Natural killer cell (primary cell): ENCODE measurements at regions not wholly inside any gene's neighbourhood (a gene's known extent, or its start where the extent isn't known, plus 50 kb on each side); places are given as distances from the start of the nearest gene placed in this dataset.

Experiments used
- ATAC-seq, 3 donors: fragments of 150-1000 bp in 2 of 3; fragments of 200-7000 bp in 1 of 3; cut with Tn5 transposase; 1 replicate in 1 of 3; 2 replicates in 2 of 3; pipeline ENCODE4 v1.10.0; 2021; ENCODE audit warnings: mild to moderate bottlenecking in 2 of 3, moderate library complexity in 2 of 3
- DNase-seq, 2 donors: peaks; one replicate each; pipeline versions ENCODE4 v3.0.0 to v3.0.0-alpha.2; 2013 to 2021; ENCODE audit warnings: mixed read lengths in 1 of 2
- H3K27ac ChIP-seq: one replicate; pipeline ENCODE4 v1.5.1; 2013; ENCODE audit warnings: mild to moderate bottlenecking, low read length
- H3K27me3 ChIP-seq: one replicate; pipeline ENCODE4 v1.6.1; 2013; ENCODE audit warnings: low read length; ENCODE audit not compliant: control insufficient read depth, insufficient read depth
- H3K36me3 ChIP-seq: one replicate; pipeline ENCODE4 v1.6.1; 2013; ENCODE audit warnings: low read length; ENCODE audit not compliant: control insufficient read depth, insufficient read depth
- H3K4me1 ChIP-seq: one replicate; pipeline ENCODE4 v1.6.1; 2013; ENCODE audit warnings: low read length; ENCODE audit not compliant: control insufficient read depth, insufficient read depth
- H3K4me3 ChIP-seq: one replicate; pipeline ENCODE4 v1.5.1; 2013; ENCODE audit warnings: low read length
- H3K9me3 ChIP-seq: one replicate; pipeline ENCODE4 v1.6.1; 2013; ENCODE audit warnings: low read length; ENCODE audit not compliant: control insufficient read depth, insufficient read depth
- H3K27ac Mint-ChIP-seq, 2 donors: one replicate each; pipeline ENCODE4 v1.8.0; 2022; ENCODE audit warnings: mild to moderate bottlenecking in 2 of 2, mixed read lengths in 2 of 2, moderate library complexity in 1 of 2
- H3K27me3 Mint-ChIP-seq, 2 donors: one replicate each; pipeline ENCODE4 v1.8.0; 2022; ENCODE audit warnings: low read depth in 2 of 2, mixed read lengths in 2 of 2
- H3K36me3 Mint-ChIP-seq: one replicate; pipeline ENCODE4 v1.8.0; 2022; ENCODE audit warnings: mixed read lengths
- H3K4me1 Mint-ChIP-seq, 2 donors: one replicate each; pipeline ENCODE4 v1.8.0; 2022; ENCODE audit warnings: mixed read lengths in 2 of 2
- H3K4me3 Mint-ChIP-seq: one replicate; pipeline ENCODE4 v1.8.0; 2022; ENCODE audit warnings: mild to moderate bottlenecking, moderate library complexity, mixed read lengths
- H3K9me3 Mint-ChIP-seq, 2 donors: one replicate each; pipeline ENCODE4 v1.8.0; 2022; ENCODE audit warnings: mixed read lengths in 2 of 2
- CTCF ChIP-seq: fragments of 200-600 bp; IDR thresholded peaks from one replicate; pipeline ENCODE4 v1.8.0; 2022; ENCODE audit warnings: antibody characterized with exemption
- WGBS: methylation state at CpG from one replicate; pipeline ENCODE4 v1.1.7; 2013; ENCODE audit warnings: missing lambda C conversion rate; ENCODE audit not compliant: insufficient coverage; 5-methylcytosine and 5-hydroxymethylcytosine counted together
- intact Hi-C: fragments of 100-400 bp; cut with micrococcal nuclease; formaldehyde crosslinking; loops from one replicate; pipeline ENCODE4 v1.14.2; 2022

GRCh38 chr7:85776691-85777345 lies 590.0 kb upstream of the SEMA3D start:
- Histone ChIP-seq H3K9me3 (no peaks in the 10 kb centered on the region), H3K4me3 (no peak overlapping the region), H3K27ac (no peak overlapping the region), H3K4me1 (no peaks in the 10 kb centered on the region), H3K27me3 (no peaks in the 10 kb centered on the region), H3K36me3 (no peaks in the 10 kb centered on the region)
- Mint-ChIP-seq H3K9me3 (peaks cover 3 to 4% of the 10 kb centered on the region in 2 donors), H3K27ac (no peak overlapping the region), H3K4me1 (no peaks in the 10 kb centered on the region), H3K27me3 (no peaks in the 10 kb centered on the region), H3K4me3 (no peak overlapping the region), H3K36me3 (no peaks in the 10 kb centered on the region)
- WGBS, result 50% methylated on average over 1 of the region's 1 CpG
- intact Hi-C loops, result loop anchor here (10.0 kb wide), 1 partner anchor 68 kb away; no protein-coding TSS in a partner anchor
- no peak for TF ChIP-seq CTCF
- no peak for ATAC-seq
- DNase-seq, result no peak

- DNase-seq, result no peak
- 100% methylated on average over 1 of the region's 3 CpGs for WGBS
These were observed 588.6 kb upstream of the SEMA3D start for GRCh38 chr7:85775431-85775830.

GRCh38 chr7:85774986-85775385 lies 588.1 kb upstream of the SEMA3D start:
- H3K27me3 ChIP-seq, result no peaks in the 10 kb centered on the region
- no peak for ATAC-seq
- Mint-ChIP-seq H3K27ac (no peak overlapping the region), H3K27me3 (no peaks in the 10 kb centered on the region), H3K36me3 (no peaks in the 10 kb centered on the region), H3K9me3 (peaks cover 3 to 4% of the 10 kb centered on the region in 2 donors), H3K4me1 (no peaks in the 10 kb centered on the region), H3K4me3 (no peak overlapping the region)
- H3K4me3 ChIP-seq, result no peak overlapping the region
- intact Hi-C loops, result loop anchor here (10.0 kb wide), 1 partner anchor 70 kb away; no protein-coding TSS in a partner anchor
- no peaks in the 10 kb centered on the region for H3K36me3 ChIP-seq
- 91% methylated on average over 5 of the region's 6 CpGs for WGBS
- H3K4me1 ChIP-seq, result no peaks in the 10 kb centered on the region
- TF ChIP-seq CTCF, result no peak
- H3K9me3 ChIP-seq, result no peaks in the 10 kb centered on the region
- DNase-seq, result no peak
- no peak overlapping the region for H3K27ac ChIP-seq

More at GRCh38 chr7:85775431-85775830, 588.6 kb upstream of the SEMA3D start:
- H3K27ac ChIP-seq, result no peak overlapping the region
- no peaks in the 10 kb centered on the region for H3K4me1 ChIP-seq
- no peaks in the 10 kb centered on the region for H3K27me3 ChIP-seq
- no peak overlapping the region for H3K27ac Mint-ChIP-seq
- H3K9me3 ChIP-seq, result no peaks in the 10 kb centered on the region
- no peak for TF ChIP-seq CTCF
- H3K4me1 Mint-ChIP-seq, result no peaks in the 10 kb centered on the region
- H3K4me3 Mint-ChIP-seq, result no peak overlapping the region
- H3K9me3 Mint-ChIP-seq, result peaks cover 3 to 4% of the 10 kb centered on the region in 2 donors
- H3K27me3 Mint-ChIP-seq, result no peaks in the 10 kb centered on the region
- no peak for ATAC-seq
- no peaks in the 10 kb centered on the region for H3K36me3 ChIP-seq
- H3K4me3 ChIP-seq, result no peak overlapping the region
- intact Hi-C loops, result loop anchor here (10.0 kb wide), 1 partner anchor 69 kb away; no protein-coding TSS in a partner anchor
- H3K36me3 Mint-ChIP-seq, result no peaks in the 10 kb centered on the region
